ENCODE measurements at regions not wholly inside any gene's neighbourhood (a gene's known extent, or its start where the extent isn't known, plus 50 kb on each side); places are given as distances from the start of the nearest gene placed in this dataset.

DNA sequence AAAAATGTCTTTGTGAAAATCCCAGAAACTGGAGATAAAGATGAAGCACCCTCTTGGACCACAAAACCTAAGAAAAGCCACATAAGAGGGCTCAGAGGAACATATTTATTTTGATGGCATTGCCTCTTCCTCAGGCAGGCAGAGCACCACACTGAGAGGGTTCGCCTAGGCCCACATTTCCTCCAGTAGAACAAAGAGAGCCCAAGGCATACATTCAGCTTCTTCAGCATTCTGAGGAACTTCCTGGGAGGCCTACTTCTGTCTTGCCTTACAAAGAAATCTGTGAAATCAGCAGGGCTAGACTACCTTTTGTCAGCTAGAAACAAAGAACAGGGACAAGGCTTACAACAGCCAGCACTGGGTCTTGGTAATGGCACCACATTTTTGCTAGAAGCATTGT is 1325.3 kb downstream of the SI start:
- TF ChIP-seq, protein P1, sequence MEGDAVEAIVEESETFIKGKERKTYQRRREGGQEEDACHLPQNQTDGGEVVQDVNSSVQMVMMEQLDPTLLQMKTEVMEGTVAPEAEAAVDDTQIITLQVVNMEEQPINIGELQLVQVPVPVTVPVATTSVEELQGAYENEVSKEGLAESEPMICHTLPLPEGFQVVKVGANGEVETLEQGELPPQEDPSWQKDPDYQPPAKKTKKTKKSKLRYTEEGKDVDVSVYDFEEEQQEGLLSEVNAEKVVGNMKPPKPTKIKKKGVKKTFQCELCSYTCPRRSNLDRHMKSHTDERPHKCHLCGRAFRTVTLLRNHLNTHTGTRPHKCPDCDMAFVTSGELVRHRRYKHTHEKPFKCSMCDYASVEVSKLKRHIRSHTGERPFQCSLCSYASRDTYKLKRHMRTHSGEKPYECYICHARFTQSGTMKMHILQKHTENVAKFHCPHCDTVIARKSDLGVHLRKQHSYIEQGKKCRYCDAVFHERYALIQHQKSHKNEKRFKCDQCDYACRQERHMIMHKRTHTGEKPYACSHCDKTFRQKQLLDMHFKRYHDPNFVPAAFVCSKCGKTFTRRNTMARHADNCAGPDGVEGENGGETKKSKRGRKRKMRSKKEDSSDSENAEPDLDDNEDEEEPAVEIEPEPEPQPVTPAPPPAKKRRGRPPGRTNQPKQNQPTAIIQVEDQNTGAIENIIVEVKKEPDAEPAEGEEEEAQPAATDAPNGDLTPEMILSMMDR (IDR thresholded peaks at IDR 0.05; ENCODE audit: insufficient read depth, missing control alignments), result no peak
- DNase-seq (ENCODE audit: insufficient read length, low spot score) (no peak), FAIRE-seq (no peak)

DNA sequence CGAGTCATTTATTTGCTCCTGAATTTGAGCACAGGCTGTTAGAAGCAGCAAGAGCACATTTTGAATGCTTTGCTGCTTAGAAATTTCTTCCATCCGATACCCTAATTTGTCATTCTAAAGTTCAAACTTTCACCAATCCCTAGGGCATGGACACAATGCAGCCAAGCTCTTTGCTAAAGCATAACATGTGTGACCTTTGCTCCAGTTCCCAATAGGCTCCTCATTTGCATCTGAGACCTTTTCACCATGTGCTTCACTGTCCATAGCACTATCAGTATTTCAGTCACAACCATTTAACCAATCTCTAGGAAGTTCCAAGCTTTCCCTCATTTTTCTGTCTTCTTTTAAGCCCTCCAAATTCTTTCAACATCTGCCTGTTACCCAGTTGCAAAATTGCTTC is 1333.1 kb downstream of the SI start:
- no peak for DNase-seq (ENCODE audit: insufficient read length, low spot score)
- no peak for FAIRE-seq
- TF ChIP-seq, protein P1 (IDR thresholded peaks at IDR 0.05; ENCODE audit: insufficient read depth, missing control alignments), result no peak

DNA sequence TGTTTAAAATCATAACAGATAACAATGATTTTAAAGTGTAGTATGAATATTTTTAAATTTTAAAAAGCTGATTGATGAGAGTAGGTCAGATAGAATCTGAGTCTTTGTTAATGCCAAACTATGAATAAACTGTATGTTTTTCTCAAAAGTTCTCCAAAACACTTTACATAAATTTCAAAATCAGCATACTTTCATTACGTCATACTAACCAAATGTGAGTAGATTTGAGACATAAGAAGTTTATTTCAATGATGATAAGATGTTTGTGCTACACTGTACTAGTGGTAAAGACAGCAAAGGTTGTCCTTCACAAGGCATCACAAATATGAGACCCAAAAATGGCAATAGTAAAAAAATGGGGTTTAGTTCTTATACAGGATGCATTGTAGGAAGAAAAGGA is 1342.9 kb downstream of the SI start:
- TF ChIP-seq, protein P1 (IDR thresholded peaks at IDR 0.05; ENCODE audit: insufficient read depth, missing control alignments), result no peak
- DNase-seq (ENCODE audit: insufficient read length, low spot score), result no peak
- no peak for FAIRE-seq

DNA sequence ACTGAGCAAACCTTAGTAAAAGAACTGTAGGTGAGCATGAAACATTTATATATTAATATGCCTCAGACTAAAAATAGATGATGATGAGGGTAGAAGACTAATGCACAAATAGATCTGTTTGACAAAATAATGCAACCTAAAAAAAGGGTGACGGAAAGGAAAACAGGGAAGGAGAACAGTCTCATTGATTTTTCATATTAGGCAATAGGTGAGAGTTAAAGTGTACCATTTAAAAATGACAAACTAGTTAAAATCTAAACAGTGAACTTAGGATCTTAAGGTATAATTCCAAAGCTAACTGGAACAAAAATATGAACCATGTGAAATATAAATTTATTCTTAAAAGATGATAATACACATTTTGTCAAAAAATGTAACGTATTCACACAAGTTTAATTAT is 1347.6 kb downstream of the SI start:
- FAIRE-seq (no peak), DNase-seq (ENCODE audit: insufficient read length, low spot score) (no peak)
- TF ChIP-seq, protein P1 (IDR thresholded peaks at IDR 0.05; ENCODE audit: insufficient read depth, missing control alignments), result no peak

DNA sequence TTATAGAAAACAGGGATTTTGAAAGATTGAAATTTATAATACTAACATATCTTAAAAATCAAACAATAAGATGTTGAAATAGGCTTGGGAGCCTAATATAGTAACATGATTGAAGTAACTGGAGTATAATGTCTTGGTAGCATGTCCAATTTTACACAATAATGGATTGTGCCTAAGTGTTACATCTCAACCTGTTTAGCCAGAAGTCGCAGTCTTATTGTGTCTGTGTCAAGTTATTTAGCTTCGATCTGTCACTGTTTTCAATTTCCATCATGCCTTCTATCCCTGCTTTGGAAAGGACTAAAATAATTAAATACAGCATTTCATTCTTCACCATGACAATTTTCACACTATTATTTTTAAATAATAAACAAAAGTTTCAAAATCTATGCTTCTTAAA is 1352.2 kb downstream of the SI start:
- TF ChIP-seq, protein P1 (IDR thresholded peaks at IDR 0.05; ENCODE audit: insufficient read depth, missing control alignments), result no peak
- DNase-seq (ENCODE audit: insufficient read length, low spot score), result no peak
- peak; percentile 11 for FAIRE-seq

DNA sequence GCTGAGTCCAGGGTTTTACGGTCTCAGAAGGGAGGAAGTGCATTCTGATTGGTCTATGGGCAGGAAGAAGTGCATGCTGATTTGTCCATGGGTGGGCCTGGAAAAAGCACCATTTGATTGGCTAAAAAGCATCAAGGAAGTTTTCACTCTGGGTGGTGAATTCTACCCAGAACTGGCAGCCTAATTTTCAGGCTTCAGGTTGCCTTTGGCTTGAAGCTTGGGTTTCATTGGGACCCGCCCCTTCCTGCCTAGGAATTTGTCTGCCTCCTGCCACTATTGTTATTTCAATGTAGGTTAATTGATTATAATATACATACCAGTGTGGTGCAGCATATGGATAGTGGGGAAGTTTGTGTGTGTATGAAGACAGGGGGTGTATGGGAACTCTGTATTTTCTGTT is 1355.9 kb downstream of the SI start:
- DNase-seq (ENCODE audit: insufficient read length, low spot score), result no peak
- TF ChIP-seq, protein P1 (IDR thresholded peaks at IDR 0.05; ENCODE audit: insufficient read depth, missing control alignments), result no peak
- FAIRE-seq, result no peak

DNA sequence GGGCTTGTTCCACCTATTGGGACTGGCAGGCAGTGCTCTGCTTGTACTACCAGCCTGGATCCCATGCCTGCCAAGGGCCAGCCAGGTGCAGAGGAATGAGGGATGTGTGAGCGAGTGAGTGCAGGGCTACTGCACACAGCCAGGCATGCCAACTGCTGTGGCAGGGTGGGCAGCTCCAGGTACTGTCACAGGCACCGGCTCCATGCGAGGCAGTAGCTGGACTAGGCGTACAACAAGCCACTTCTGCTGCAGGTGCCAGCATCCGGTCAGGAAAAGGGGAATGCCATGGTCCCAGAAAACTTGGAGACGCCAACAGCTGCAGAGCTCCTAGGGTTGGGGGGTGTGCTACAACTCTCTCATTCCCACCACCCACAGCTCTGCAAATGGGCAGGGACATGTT is 1356.7 kb downstream of the SI start:
- no peak for FAIRE-seq
- no peak for DNase-seq (ENCODE audit: insufficient read length, low spot score)
- TF ChIP-seq, protein P1 (IDR thresholded peaks at IDR 0.05; ENCODE audit: insufficient read depth, missing control alignments), result no peak
